NCI-H69 (cell line): ENCODE measurements at regions not wholly inside any gene's neighbourhood (a gene's known extent, or its start where the extent isn't known, plus 50 kb on each side); places are given as distances from the start of the nearest gene placed in this dataset.
"Not testable (repeated sequence)": the region's sequence is repeated elsewhere in the genome, so short reads cannot be mapped to it uniquely, and the experiment has no call there.

ENCODE experiments used
- DNase-seq: peaks from one replicate; lab custom pipeline; 2025; lab: John Stamatoyannopoulos, UW

DNA sequence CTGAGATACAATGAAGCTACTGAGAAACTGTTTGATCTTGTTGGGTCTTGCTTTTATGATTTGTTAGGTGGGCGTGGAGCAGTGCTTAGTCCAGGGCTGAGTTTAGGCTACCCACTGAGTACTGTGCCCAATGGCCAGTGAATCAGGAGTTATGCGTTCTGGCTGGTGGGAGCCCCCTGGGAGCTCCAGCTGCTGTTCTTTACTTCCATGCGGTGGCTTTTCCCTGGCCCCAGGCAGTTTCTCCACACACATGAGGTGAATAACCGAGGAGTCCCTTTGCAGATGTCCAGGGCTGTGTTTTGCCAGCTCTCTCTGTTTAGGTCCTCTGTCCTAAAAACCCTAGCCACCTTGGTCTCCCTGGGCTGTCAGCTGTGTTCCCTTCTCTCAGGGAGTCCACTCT, 106.5 kb downstream of the KLF13 start:
- DNase-seq: peak; percentile 93

DNA sequence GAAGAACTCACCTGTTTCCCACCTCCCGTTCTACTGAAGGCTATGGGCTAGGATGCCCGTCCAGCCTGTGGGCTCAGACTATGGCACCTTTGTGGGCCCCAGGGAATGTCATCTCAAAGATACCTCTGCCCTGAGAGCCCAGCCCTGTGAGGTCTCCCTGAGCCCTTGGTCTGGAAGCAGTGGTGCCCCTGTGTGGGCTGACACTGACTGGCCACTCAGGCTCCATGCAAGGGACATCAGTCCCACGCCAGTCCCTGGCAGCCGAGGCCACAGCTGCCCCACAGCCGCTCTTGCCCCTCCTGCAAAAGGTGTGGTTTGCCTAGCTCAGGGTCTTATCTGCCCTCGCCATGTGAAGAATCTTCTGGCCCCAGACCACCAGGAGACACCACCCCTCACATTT, 106.9 kb downstream of the KLF13 start:
- no peak for DNase-seq

DNA sequence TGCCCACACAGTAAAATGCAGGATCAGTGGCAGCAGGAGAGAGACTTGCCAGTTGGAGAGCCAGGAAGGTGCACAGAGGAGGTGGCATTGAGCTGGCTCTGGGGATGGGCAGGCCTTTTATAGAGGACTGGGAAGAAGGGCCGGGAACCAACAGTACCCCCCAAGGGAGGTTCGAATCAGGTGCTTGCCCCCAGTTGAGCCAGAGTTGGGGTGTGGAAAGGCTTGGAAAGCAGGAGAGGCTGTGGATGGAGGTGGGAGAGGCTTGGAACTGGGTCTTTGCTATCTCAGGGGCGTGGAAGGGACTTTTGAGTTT, 107.6 kb downstream of the KLF13 start:
- DNase-seq: no peak

DNA sequence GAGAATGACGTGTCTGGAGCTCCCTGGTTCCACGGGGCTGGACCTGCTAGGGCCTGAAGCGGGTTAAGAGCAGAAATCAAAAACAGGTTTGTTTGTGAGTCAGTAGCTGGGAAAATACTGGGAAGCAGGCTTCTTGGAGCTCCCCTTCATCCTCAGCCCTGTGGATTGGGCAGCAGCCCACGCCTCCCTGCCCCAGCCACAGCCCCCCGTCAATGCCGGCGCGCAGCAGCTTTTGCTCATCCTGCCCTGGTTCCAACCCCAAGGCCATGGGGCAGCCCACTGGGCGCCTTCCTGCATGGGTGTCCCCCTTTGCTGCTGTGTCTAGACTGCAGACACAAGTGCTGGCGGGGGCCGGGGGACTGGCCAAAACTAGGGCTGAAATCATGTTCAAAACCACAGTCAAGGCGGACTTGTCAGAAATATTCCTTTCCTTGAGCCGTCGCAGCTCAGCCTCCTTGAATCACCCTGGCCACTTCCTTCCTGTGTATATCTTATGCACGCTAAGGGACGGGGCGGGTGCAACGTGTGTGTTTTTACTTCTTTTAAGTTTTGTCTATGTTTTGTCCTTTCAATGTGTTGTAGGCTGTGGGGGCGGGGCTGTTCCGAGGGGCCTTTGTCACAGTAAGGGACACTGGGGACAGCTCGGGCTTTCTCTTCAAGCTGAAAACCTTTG, 108.1 kb downstream of the KLF13 start:
- DNase-seq: no peak

DNA sequence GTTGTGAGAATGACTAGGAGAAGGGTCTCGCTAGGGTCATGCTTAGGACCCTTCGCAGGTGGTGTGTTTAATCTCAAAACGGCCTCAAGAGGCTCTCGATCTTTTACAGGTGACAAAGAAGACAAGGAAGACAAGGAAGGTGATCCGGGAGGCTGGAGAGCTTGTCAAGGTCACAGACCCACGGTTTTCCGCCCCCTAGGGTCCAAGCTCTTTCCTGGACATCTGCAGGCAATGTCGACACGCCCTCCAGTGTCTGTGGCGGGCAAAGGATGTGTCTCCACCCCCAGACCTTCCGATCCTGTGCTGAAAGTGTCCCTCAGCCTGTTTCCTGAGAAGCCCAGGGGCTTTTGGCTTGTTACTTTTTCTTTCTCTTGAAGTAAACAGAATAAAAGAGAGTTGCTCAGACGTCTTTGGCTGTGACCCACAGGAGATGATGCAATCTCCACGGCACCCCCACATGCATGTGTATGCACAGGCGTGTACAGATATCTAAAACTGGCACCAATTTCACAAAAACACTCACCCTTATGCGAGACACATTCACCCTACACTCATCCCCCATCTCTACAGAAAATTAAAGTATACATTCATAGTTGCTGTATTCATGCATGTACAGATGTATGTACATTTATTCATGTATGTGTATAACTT, 108.8 kb downstream of the KLF13 start:
- peak; percentile 68 for DNase-seq

DNA sequence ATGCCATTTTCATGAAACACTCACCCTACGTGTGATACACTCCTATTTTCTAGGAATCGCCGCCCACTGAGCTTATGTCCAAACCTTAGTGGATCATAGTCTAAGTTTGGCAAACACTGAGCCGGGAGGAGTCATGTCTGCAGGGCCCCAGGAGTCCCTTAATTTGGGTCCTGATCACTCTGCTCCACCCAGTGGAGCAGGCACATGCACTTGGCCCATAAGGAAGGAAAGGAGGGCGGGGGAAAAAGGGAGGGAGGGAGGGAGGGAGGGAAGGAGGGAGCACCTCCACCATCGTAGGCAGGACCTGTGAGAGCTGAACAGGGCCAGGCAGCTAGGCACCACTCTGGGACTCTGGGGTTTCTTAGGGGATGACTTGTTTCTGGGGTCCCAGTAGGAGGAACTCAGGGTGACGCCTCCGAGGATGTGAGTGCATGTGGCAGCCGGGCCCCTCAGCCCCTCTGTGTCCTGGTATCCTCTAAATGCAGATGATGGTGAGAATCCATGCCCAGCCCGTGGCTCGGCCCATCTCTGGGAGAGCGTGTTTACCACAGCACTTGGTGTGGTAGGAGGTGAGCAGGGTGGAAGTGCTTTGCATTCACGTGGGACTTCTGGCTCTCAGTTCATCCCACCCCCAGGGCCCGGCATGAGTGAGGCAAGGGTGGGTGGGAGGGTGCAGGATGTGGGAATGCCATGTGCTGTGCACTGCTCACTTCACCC, 109.4 kb downstream of the KLF13 start:
- peak; percentile 51 for DNase-seq

DNA sequence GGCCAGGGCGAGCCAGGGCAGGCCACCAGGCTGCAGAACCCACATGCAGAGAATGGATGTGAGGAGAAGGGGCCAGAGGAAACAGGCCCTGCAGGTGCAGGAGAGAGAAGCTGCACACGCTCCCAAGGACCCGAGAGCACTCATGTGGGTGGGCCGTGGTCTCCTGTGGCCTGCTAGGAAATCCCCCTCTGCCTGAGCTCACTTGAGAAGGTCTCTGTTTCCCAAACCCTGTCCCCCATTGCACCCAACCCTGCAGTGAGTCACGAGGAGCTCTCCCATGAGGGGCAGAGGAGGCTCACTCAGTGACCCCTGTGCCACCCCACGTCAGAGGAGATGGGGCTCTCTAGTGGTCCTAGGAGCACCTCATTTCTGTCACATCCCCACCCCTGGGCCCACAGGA, 111.1 kb downstream of the KLF13 start:
- no peak for DNase-seq

DNA sequence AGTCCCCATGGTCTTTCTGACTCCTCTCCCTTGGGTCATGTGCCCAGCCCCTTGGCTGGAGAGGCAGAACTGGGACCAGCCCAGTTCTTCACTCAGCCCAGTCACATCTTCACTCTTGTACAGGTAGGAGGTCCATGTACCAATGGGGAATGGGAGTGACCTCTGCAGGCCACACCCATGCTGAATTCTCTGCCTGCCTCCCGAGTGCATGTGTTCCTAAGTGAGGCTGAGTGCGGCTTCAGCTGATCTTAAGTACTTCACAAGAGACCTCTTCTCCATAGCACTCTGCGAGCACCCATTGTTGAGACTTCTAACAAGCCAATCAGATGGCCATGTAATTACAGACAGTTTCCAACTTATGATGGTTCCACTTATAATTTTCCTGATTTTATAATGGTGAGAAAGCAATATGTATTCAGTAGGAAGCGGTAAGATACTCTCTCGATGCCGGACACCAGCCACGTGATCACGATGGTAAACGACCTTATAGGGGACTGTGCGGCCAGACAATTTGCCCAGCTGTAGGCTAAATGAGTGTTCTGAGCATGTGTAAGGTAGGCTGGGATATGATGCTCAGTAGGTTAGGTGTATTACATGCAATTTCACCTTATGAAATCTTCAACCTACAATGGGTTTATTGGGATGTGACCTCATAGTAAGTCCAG, 112.1 kb downstream of the KLF13 start:
- DNase-seq: no peak

DNA sequence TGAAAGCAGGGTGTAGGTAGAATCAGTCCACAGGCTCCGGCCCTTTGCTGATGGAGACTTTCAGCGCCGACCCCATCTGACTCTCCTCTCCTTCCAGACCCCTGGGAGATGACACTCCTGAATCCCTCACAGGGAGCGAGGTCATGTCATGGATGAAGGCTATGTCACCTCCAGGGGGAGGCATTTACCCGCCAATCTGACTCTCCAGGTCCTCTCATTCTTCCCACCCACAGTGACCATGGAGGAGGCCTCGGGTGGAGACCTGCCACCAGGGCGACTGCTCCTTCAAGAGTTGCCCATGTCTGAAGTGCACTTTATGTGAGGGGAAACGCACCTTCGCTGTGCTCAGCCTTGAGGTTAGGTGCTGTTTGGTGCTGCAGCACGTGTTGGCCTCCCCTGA, 112.7 kb downstream of the KLF13 start:
- peak; percentile 38 for DNase-seq

DNA sequence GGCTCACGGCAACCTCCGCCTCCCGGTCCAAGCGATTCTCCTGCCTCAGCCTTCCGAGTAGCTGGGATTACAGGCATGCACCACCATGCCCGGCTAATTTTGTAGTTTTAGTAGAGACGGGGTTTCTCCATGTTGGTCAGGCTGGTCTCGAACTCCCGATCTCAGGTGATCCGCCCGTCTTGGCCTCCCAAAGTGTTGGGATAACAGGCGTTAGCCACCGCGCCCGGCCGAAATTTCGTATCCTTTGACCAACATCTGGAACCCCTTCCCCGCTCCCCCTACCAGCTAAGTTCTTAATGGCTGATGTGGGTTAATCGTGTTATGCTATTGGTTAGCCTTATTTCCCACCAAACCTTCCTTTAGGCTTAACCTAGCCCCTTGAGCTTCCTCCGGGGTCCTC, 113.6 kb downstream of the KLF13 start:
- not testable (repeated sequence) for DNase-seq

DNA sequence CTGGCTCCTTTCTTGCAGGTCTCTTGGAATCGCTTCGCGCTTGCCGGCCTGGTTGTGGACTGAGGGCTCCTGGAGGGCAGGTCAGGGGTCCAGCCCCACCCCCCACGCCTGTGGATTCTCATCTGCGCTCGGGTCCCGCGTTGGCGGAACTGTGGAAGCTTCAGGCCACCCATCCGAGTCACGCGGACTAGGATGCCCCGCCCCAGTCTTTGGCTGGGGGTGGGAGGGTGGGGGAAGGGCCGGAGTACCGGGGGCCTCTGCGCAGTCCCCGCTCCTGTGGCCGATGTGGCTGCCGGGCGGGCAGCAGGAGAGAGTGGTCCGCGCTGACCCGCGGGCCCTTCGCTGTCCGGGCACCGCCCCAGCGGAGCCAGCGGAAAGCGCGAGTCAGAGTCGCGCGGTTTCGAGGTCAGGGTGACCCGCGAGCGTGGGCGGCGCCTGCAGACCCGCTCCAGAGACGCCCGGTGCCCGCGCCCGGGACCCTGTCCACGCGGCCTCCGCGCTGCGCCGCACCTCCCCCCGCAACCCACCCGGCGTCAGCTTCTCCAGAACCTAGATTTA, 114.2 kb downstream of the KLF13 start:
- DNase-seq: peak; percentile 36

DNA sequence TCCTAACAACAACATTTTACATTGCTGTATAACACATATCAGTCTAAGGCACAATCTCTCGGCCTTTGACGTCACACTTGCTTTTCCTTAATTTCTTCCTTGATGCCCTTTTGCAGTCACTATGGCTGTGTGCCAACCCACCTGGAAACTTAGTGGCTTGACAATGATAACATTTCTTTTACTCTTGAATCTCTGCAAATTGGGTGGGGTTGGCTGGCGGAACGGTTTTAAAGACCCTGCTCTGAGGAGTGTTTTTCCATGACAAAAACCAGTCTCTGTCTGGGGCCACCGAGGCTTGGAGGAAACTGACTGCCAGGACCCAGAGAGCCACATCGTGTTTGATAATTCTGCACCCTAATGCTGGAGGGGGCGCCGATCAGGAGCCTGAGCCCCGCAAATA, 115.6 kb downstream of the KLF13 start:
- DNase-seq: no peak

DNA sequence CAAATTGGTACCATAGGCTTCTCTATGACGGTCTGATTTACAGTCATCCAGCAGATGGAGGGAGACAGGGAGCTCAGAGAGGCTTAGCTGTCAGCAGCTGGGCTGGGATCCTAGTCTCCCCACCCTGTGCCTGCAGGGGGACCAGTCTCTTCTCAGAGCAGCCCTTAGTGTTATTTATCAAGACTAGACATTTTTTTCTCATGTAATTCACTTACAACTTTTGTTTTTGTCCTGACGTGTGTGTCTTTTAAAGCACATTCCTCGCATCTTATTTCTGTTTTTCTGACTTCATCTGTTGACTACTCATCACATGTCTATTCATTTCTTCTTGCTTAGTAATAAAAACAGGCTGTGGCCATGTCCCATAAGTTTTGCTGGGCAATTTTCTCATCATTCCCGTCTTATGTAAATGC, 116.1 kb downstream of the KLF13 start:
- peak; percentile 41 for DNase-seq

DNA sequence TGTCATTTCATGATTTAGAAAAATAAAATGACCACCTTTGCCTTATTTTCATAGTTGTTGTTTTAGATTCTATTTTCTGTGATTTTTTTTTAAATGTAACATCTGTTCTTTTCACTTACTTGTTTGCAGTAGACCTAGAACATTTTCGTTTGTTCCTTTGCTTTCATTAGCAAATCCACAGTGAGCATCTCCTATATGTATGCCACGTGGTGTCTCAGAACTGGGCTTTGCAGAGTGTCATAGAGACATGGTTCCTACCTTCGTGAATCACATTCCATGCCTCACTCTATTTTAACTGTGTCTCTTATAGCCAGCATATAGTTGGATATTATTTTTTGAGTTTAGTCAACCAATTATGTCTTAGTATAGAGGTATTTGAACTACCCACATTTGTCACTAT, 118.2 kb downstream of the KLF13 start:
- no peak for DNase-seq

DNA sequence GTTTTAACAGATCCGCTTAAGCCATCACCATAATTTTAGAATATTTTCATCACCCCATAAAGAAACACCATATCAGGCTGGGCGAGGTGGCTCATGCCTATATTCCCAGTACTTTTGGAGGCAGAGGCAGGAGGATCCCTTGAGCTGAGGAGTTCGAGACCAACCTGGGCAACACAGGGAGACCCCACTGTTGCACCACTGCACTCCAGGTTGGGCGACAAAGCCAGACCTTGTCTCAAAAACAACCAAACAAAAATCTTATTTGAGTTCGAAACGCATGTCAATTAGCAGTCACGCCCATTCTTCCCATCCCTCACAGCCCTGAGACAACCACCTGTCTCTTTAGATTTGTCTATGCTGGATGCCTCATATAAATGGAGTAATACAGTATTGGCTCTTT, 119.9 kb downstream of the KLF13 start:
- no peak for DNase-seq

DNA sequence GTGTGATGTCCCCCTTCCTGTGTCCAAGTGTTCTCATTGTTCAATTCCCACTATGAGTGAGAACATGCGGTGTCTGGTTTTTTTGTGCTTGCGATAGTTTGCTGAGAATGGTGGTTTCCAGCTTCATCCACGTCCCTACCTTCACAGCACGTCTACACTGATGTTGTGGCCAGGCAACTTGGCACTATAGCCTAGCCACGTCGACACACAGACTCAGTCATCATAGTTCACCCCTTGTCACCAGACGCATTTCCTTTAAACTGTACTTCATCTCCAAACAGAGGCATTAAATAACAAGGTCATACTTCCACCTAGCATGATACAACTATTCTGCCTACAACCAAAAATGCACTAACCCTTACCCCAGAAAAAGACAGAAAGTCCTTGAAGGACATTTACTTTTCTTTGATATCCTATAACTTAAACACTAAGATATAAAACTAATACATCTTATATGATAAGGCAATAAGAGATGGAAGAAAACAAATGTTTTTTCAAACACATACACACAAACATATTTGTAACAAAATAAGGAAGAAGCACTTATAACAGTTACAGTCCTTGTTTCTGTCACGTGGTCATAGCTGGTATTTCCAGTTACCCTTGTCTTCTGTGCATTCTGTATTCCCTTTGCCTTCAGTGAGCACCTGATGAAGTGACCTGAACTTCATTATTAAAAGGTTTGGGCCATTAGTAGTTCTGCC, 121.4 kb downstream of the KLF13 start:
- DNase-seq: no peak

DNA sequence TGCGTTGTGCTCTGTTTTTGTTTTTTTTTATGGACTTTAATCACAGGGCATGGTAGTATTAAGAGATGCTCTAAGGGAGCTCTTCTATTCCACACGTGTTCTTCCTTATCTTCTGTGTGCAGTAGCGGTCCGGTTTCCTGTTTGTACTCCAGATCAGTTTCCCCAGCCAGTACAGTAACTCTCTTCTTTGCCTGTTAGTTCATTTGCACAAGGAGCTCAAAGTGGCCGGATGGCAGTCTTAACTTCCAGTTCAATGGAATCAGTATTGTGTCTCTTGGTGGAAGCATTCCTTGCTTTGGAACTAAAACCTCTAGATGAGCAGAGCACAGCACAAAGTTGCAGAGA, 122.0 kb downstream of the KLF13 start:
- DNase-seq: no peak

DNA sequence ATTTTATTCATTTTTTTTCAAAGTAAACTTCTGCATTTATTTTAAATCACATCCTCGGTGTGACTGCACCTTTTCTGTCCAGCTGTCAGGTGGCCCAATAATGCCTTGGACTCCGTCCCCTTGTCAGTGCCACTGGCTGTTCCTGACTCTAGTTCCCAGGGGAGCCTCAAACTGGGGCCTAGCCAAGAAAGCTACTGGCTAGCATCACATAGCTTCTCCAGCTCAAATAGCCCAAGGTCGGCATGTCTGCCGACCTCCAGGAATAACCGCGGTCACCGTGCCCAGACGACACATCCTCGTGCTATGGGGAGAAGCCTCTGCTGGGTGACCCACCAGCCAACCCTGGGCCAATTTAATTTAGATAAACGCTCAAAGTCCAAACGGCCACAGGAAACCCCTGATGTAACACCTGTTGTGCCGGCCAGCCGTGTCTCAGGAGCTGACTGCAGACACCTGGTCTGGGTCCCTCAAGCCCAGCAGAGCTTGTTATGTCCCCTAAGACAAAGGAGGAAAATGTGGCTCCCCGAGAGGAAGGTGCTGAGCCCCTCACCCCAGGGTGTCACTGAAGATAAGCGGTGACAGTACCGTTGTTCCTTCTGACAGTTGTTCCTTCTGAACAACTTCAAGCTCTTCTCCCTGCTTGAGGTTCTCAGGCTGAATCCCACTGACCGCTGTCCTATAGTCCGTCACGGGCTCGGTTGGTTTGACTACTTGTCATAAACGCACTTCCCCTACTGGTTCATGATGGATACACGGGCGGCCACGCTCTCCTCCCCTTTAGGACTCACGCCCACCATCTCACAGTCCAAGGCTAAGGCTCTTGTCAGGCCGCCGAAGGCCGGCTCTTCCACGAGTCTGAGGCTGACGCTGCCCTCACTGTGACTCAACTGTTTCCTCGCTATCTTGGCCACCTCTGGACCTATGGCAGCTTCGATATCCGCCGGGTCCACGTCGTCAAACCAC, 126.2 kb downstream of the KLF13 start:
- DNase-seq: no peak

DNA sequence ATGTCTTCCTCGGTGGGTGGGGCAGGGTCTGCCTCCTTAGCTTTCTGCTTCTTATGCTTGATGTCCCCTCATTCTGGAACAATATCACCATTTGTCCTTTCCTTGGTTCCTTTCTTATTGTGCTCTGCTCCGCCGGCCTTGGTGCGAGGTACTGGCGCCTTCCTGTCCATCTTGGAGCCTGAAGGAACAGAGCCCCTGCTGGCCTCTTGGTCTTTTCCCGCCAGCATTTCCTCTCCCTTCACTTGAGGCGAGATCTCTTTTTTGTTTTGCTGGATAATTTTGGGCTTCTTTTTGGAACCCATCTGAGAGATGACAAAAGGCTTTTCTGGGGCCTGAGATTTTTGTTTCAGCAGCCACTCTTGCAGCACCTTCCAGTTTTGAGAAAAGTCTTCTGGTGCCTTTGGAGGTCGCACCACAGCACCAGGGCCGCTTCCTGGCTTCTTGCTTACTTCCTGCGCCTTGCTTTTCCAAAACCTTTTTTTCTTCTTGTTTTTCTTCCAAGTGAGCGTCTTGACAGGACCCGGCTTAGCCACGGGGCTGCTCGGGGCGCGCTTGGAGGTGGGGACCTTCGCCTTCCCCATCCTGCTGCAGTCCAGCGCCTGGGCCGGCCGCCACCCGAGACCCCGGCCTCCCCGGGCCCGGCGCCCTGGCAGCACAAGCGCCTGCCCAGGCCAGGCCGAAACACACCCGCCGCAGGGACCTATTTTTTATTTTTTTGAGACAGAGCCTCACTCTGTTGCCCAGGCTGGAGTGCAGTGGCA, 127.1 kb downstream of the KLF13 start:
- no peak for DNase-seq

DNA sequence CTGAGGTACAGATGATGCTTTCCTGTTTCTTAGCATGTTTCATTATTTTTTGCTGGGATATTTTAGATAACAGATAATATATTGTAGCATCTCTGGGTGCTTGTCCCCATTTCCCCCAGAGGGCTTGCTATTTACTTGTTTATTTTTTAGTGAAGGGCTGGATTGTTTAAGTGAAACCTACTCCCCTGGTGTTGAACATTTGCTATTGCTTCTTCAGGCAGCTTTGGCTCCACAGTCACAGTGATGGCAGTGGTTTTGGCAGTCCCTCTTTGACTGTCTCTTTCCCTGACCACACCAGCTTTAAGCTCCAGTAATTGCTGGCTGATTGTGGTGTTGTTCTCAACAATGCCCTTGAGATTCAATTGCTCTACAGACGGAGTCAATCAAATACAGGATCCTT, 128.9 kb downstream of the KLF13 start:
- DNase-seq: peak; percentile 40
